Lung (tissue), 11 donors: ENCODE measurements at regions not wholly inside any gene's neighbourhood (a gene's known extent, or its start where the extent isn't known, plus 50 kb on each side); places are given as distances from the start of the nearest gene placed in this dataset.

Source experiments
- ATAC-seq: fragments of 200-7000 bp; cut with Tn5 transposase; one replicate; pipeline ENCODE4 v1.9.1; 2020; ENCODE audit warnings: moderate number of reproducible peaks; ENCODE audit not compliant: insufficient read depth, low FRiP score
- DNase-seq, 3 donors: peaks; one replicate each; pipeline ENCODE4 v3.0.0-alpha.2; 2013 to 2017
- H3K27ac ChIP-seq, 2 donors: one replicate each; pipeline ENCODE4 v1.5.1; 2013; ENCODE audit warnings: mild to moderate bottlenecking in 2 of 2, moderate library complexity in 2 of 2, control low read depth in 1 of 2, inconsistent platforms in 1 of 2, low read depth in 1 of 2, low read length in 1 of 2
- H3K27me3 ChIP-seq, 3 donors: one replicate each; pipeline ENCODE4 v1.5.1; 2013; ENCODE audit warnings: low read length in 2 of 3; ENCODE audit not compliant: control insufficient read depth in 3 of 3, insufficient read depth in 3 of 3
- H3K36me3 ChIP-seq, 4 donors: one replicate each; pipeline ENCODE4 v1.5.1; 2013; ENCODE audit warnings: low read length in 4 of 4, mild to moderate bottlenecking in 1 of 4, moderate library complexity in 1 of 4; ENCODE audit not compliant: control insufficient read depth in 4 of 4, insufficient read depth in 4 of 4
- H3K4me1 ChIP-seq, 5 donors: one replicate each; pipeline ENCODE4 v1.5.1; 2013; ENCODE audit warnings: low read length in 5 of 5, mild to moderate bottlenecking in 2 of 5, moderate library complexity in 1 of 5; ENCODE audit not compliant: control insufficient read depth in 5 of 5, insufficient read depth in 5 of 5
- H3K4me3 ChIP-seq: one replicate; pipeline ENCODE4 v1.5.1; 2013; ENCODE audit warnings: mild to moderate bottlenecking, control low read depth, moderate library complexity
- H3K9ac ChIP-seq, 2 donors: one replicate each; pipeline ENCODE4 v1.5.1; 2013; ENCODE audit warnings: low read length in 2 of 2, control low read depth in 1 of 2; ENCODE audit not compliant: insufficient read depth in 1 of 2
- H3K9me3 ChIP-seq, 4 donors: one replicate each; pipeline ENCODE4 v1.5.1; 2013; ENCODE audit warnings: low read length in 3 of 4, mild to moderate bottlenecking in 1 of 4, moderate library complexity in 1 of 4; ENCODE audit not compliant: control insufficient read depth in 4 of 4, insufficient read depth in 3 of 4
- WGBS, 2 donors: extraction: QIAGEN DNeasy Blood & Tissue Kit; methylation state at CpG; one replicate each; pipeline ENCODE4 v1.1.7; 2013; 5-methylcytosine and 5-hydroxymethylcytosine counted together
- TF ChIP-seq, protein P1 (sequence below): IDR thresholded peaks from 2 replicates; pipeline ENCODE4 v1.5.1; 2012; ENCODE audit warnings: mild to moderate bottlenecking; ENCODE audit errors: control extremely low read depth, extremely low read depth
- donor health status: control.
- donor health status: control.
- donor health status: Bipolar disorder and iron deficiency.
- donor health status: healthy.
- donor health status: DM: yes; HTN: yes; CAD: no.

GRCh38 chr15:91593067-91593466 lies 260.4 kb upstream of the SLCO3A1 start:
- Histone ChIP-seq H3K27me3 (no peaks in the 10 kb centered on the region), H3K9me3 (no peaks in the 10 kb centered on the region), H3K9ac (no peak overlapping the region), H3K36me3 (no peaks in the 10 kb centered on the region), H3K27ac (no peak overlapping the region), H3K4me3 (no peak overlapping the region), H3K4me1 (peaks cover 0 to 2% (median 0%) of the 10 kb centered on the region in 5 donors)
- ATAC-seq (no peak), DNase-seq (no peak)
- TF ChIP-seq, protein P1, sequence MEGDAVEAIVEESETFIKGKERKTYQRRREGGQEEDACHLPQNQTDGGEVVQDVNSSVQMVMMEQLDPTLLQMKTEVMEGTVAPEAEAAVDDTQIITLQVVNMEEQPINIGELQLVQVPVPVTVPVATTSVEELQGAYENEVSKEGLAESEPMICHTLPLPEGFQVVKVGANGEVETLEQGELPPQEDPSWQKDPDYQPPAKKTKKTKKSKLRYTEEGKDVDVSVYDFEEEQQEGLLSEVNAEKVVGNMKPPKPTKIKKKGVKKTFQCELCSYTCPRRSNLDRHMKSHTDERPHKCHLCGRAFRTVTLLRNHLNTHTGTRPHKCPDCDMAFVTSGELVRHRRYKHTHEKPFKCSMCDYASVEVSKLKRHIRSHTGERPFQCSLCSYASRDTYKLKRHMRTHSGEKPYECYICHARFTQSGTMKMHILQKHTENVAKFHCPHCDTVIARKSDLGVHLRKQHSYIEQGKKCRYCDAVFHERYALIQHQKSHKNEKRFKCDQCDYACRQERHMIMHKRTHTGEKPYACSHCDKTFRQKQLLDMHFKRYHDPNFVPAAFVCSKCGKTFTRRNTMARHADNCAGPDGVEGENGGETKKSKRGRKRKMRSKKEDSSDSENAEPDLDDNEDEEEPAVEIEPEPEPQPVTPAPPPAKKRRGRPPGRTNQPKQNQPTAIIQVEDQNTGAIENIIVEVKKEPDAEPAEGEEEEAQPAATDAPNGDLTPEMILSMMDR: no peak

DNA sequence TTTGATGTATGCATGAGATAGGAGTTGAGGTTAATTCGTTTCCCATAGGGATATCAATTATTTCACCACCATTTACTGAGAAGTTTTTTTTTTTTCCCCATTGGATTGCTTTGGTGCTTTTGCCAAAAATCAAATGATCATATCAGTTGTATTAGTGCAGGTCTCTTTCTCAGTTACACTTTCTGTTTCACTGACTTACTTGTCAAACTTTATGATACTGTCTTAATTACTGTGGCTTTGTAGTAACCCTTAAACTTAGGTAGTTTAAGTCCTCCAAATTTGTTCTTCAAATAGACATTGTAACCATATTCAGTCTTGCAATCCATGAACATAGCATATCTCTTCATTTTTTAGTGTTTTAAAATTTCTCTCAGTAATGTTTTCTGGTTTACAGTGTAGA lies 259.9 kb upstream of the SLCO3A1 start:
- no peaks in the 10 kb centered on the region for H3K27me3 ChIP-seq
- no peaks in the 10 kb centered on the region for H3K9me3 ChIP-seq
- H3K4me3 ChIP-seq: no peak overlapping the region
- H3K4me1 ChIP-seq: peaks cover 0 to 2% (median 0%) of the 10 kb centered on the region in 5 donors
- no peak for ATAC-seq
- H3K36me3 ChIP-seq: no peaks in the 10 kb centered on the region
- WGBS, 2 donors: 65 to 89% methylated on average over 1 of the region's 1 CpG
- H3K27ac ChIP-seq: no peak overlapping the region
- TF ChIP-seq, protein P1: no peak
- DNase-seq: no peak
- no peak overlapping the region for H3K9ac ChIP-seq

DNA sequence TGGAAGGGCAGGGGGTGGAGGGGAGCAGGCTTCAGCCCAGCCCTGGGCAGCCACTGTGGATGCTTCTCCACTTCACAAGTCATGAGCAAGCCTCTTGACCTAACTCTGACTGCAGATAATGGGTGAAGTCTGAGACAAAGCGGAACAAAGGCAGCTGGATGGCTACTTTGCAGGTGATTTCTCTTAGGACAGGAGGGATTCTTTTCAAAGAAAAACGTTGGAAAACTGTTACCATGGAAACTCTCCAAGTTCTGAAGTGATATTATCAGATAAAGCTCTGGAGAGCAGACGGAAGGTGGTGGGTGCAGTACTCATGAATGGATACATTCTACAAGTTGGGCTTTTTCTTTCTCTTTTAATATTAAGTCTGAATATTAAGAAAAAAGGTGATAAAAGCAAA lies 254.2 kb upstream of the SLCO3A1 start:
- Histone ChIP-seq H3K27ac (no peak overlapping the region), H3K9ac (no peak overlapping the region), H3K4me3 (no peak overlapping the region), H3K9me3 (peaks cover 0 to 2% (median 0%) of the 10 kb centered on the region in 4 donors), H3K4me1 (peaks cover 0 to 6% (median 0%) of the 10 kb centered on the region in 5 donors), H3K27me3 (no peaks in the 10 kb centered on the region), H3K36me3 (no peaks in the 10 kb centered on the region)
- no peak for ATAC-seq
- TF ChIP-seq, protein P1: no peak
- WGBS, 2 donors: 46 to 60% methylated on average over 3 of the region's 3 CpGs
- no peak for DNase-seq

GRCh38 chr15:91603384-91604080 lies 250.0 kb upstream of the SLCO3A1 start:
- Histone ChIP-seq H3K4me3 (no peak overlapping the region), H3K4me1 (peaks cover 0 to 6% (median 0%) of the 10 kb centered on the region in 5 donors), H3K9me3 (peaks cover 0 to 2% (median 0%) of the 10 kb centered on the region in 4 donors), H3K27ac (no peak overlapping the region), H3K27me3 (no peaks in the 10 kb centered on the region), H3K36me3 (no peaks in the 10 kb centered on the region), H3K9ac (no peak overlapping the region)
- no peak for DNase-seq
- 69% methylated on average over 4 of the region's 4 CpGs for WGBS, 2 donors
- no peak for ATAC-seq
- TF ChIP-seq, protein P1: no peak
